Liver (tissue), 3 donors: ENCODE measurements at regions not wholly inside any gene's neighbourhood (a gene's known extent, or its start where the extent isn't known, plus 50 kb on each side); places are given as distances from the start of the nearest gene placed in this dataset.

ENCODE experiments used
- CTCF ChIP-seq: fragments of 150-350 bp; IDR thresholded peaks from 2 replicates; pipeline ENCODE4 v1.5.1; 2017; ENCODE audit warnings: improper control_type of control experiment, low read depth, low read length; ENCODE audit not compliant: missing input control
- GABPA ChIP-seq, 2 donors: IDR thresholded peaks in 1 of 2; conservative IDR thresholded peaks in 1 of 2; 2 replicates each; pipeline ENCODE4 v1.6.1; 2016; ENCODE audit warnings: antibody characterized with exemption in 2 of 2, mild to moderate bottlenecking in 1 of 2, moderate library complexity in 1 of 2
- HNF4G ChIP-seq: IDR thresholded peaks from 2 replicates; pipeline ENCODE4 v1.6.1; 2016; ENCODE audit warnings: antibody characterized with exemption
- JUND ChIP-seq, 2 donors: IDR thresholded peaks; 2 replicates each; pipeline ENCODE4 v1.6.1; 2016; ENCODE audit warnings: antibody characterized with exemption in 2 of 2
- RAD21 ChIP-seq, 2 donors: IDR thresholded peaks; 2 replicates each; pipeline ENCODE4 v1.6.1; 2016; ENCODE audit warnings: antibody characterized with exemption in 2 of 2, mild to moderate bottlenecking in 2 of 2
- RXRA ChIP-seq, 2 donors: IDR thresholded peaks; 2 replicates each; pipeline ENCODE4 v1.6.1; 2017 to 2018; ENCODE audit warnings: antibody characterized with exemption in 2 of 2, mild to moderate bottlenecking in 1 of 2
- SP1 ChIP-seq: IDR thresholded peaks from 2 replicates; pipeline ENCODE4 v1.6.1; 2018; ENCODE audit warnings: antibody characterized with exemption, mild to moderate bottlenecking
- TAF1 ChIP-seq: conservative IDR thresholded peaks from 2 replicates; pipeline ENCODE4 v1.6.1; 2016; ENCODE audit warnings: antibody characterized with exemption, mild to moderate bottlenecking
- YY1 ChIP-seq: IDR thresholded peaks from 2 replicates; pipeline ENCODE4 v1.6.1; 2016; ENCODE audit warnings: antibody characterized with exemption, mild to moderate bottlenecking
- TF ChIP-seq, protein P1 (sequence below): IDR thresholded peaks from 2 replicates; pipeline ENCODE4 v1.6.1; 2016; ENCODE audit warnings: antibody characterized with exemption
- TF ChIP-seq, protein P2 (sequence below): IDR thresholded peaks from 2 replicates; pipeline ENCODE4 v1.6.1; 2016; ENCODE audit warnings: antibody characterized with exemption
- TF ChIP-seq, protein P3 (sequence below): IDR thresholded peaks from 2 replicates; pipeline ENCODE4 v1.6.1; 2016; ENCODE audit warnings: antibody characterized with exemption
- donor health status: healthy.
- donor health status: healthy.

GRCh38 chr1:234750922-234751627 is 141.1 kb upstream of the IRF2BP2 start:
- TF ChIP-seq, protein P1, sequence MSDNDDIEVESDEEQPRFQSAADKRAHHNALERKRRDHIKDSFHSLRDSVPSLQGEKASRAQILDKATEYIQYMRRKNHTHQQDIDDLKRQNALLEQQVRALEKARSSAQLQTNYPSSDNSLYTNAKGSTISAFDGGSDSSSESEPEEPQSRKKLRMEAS = no peak
- TF ChIP-seq RAD21 (IDR thresholded peaks at IDR 0.05) = no peak
- TF ChIP-seq CTCF = no peak
- TF ChIP-seq, protein P2, sequence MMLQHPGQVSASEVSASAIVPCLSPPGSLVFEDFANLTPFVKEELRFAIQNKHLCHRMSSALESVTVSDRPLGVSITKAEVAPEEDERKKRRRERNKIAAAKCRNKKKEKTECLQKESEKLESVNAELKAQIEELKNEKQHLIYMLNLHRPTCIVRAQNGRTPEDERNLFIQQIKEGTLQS = no peak
- TF ChIP-seq GABPA (IDR thresholded peaks at IDR 0.05 in 1 of 2, conservative IDR thresholded peaks at IDR 0.05 in 1 of 2) = no peak
- TF ChIP-seq, protein P3, sequence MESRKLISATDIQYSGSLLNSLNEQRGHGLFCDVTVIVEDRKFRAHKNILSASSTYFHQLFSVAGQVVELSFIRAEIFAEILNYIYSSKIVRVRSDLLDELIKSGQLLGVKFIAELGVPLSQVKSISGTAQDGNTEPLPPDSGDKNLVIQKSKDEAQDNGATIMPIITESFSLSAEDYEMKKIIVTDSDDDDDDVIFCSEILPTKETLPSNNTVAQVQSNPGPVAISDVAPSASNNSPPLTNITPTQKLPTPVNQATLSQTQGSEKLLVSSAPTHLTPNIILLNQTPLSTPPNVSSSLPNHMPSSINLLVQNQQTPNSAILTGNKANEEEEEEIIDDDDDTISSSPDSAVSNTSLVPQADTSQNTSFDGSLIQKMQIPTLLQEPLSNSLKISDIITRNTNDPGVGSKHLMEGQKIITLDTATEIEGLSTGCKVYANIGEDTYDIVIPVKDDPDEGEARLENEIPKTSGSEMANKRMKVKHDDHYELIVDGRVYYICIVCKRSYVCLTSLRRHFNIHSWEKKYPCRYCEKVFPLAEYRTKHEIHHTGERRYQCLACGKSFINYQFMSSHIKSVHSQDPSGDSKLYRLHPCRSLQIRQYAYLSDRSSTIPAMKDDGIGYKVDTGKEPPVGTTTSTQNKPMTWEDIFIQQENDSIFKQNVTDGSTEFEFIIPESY = no peak
- TF ChIP-seq JUND (IDR thresholded peaks at IDR 0.05) = no peak
- TF ChIP-seq TAF1 = no peak
- no peak for TF ChIP-seq HNF4G
- peak in 1 of 2 donors; percentile 5 for TF ChIP-seq RXRA (IDR thresholded peaks at IDR 0.05)
- no peak for TF ChIP-seq SP1
- no peak for TF ChIP-seq YY1
